Kidney epithelial cell (primary cell): ENCODE measurements at regions not wholly inside any gene's neighbourhood (a gene's known extent, or its start where the extent isn't known, plus 50 kb on each side); places are given as distances from the start of the nearest gene placed in this dataset.
A peak's percentile ranks its signal among the peaks of the same experiment; 100 is the strongest.

Experiments used
- DNase-seq: peaks from one replicate; pipeline ENCODE4 v3.0.0-alpha.2; 2010; ENCODE audit warnings: low read depth
- H3K27me3 ChIP-seq: 2 replicates; pipeline ENCODE4 v1.6.0; 2011; ENCODE audit warnings: low read length; ENCODE audit not compliant: control insufficient read depth, insufficient read depth
- H3K36me3 ChIP-seq: 2 replicates; pipeline ENCODE4 v1.5.1; 2011; ENCODE audit warnings: low read length; ENCODE audit not compliant: control insufficient read depth, insufficient read depth
- H3K4me3 ChIP-seq: 2 replicates; pipeline ENCODE4 v1.5.1; 2011; ENCODE audit warnings: low read depth, mild to moderate bottlenecking, control low read depth, low read length
- TF ChIP-seq, protein P1 (sequence below): IDR thresholded peaks from 2 replicates; pipeline ENCODE4 v1.5.1; 2011; ENCODE audit warnings: mild to moderate bottlenecking, moderate library complexity, low read length, control low read depth, inconsistent platforms; ENCODE audit not compliant: insufficient read depth, poor library complexity, severe bottlenecking

DNA sequence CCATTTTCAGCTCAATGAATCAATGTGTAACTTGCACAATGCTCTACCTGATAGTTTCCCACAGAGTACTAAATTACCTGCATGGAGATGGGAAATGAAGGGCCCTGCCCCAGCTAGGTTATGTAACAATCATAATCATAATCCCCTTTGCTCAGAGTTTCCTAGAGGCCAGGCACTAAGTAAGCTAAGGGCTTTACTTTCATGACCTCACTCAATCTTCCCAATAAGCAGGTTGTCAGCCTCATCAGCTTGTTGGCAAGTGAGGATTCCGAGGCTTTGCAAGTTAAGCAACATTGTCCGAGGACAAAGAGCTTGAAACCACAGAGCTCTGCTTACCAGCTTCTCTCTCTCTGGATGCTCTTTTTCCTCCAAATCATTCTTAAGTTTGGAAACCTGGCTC lies 64.1 kb upstream of the NTPCR start:
- Histone ChIP-seq H3K4me3 (no peak overlapping the region), H3K27me3 (no peaks in the 10 kb centered on the region), H3K36me3 (no peaks in the 10 kb centered on the region)
- TF ChIP-seq, protein P1, sequence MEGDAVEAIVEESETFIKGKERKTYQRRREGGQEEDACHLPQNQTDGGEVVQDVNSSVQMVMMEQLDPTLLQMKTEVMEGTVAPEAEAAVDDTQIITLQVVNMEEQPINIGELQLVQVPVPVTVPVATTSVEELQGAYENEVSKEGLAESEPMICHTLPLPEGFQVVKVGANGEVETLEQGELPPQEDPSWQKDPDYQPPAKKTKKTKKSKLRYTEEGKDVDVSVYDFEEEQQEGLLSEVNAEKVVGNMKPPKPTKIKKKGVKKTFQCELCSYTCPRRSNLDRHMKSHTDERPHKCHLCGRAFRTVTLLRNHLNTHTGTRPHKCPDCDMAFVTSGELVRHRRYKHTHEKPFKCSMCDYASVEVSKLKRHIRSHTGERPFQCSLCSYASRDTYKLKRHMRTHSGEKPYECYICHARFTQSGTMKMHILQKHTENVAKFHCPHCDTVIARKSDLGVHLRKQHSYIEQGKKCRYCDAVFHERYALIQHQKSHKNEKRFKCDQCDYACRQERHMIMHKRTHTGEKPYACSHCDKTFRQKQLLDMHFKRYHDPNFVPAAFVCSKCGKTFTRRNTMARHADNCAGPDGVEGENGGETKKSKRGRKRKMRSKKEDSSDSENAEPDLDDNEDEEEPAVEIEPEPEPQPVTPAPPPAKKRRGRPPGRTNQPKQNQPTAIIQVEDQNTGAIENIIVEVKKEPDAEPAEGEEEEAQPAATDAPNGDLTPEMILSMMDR: no peak
- DNase-seq: no peak

DNA sequence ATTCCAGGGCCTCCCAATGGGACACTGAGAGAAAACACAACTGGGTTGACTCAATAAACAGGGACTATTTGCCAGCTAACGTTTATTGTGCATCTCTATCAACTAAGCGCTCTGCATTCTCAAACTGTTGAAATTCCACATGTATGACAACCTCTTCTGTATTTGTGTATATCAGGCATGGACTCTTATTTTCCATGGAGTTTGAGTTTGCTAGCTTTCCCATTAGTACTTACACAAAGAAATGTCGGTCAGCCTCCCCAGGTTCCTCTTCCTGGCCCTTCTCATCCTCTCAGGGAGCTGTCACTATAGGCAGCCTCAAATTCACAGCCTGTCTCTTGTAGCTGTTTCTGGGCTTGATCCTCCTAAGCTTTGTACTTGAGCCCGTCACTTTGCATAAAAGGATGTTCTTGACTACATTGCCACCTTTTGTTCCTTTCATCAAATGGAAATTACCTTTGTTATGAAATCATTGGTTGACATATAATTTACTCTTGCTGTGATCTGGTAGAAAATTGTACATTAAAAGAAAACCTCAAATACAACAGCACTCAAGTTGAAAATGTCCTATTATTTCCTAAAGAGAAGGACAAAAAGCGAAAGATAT lies 60.0 kb upstream of the NTPCR start:
- no peaks in the 10 kb centered on the region for H3K27me3 ChIP-seq
- no peak overlapping the region for H3K4me3 ChIP-seq
- TF ChIP-seq, protein P1: no peak
- no peaks in the 10 kb centered on the region for H3K36me3 ChIP-seq
- no peak for DNase-seq

DNA sequence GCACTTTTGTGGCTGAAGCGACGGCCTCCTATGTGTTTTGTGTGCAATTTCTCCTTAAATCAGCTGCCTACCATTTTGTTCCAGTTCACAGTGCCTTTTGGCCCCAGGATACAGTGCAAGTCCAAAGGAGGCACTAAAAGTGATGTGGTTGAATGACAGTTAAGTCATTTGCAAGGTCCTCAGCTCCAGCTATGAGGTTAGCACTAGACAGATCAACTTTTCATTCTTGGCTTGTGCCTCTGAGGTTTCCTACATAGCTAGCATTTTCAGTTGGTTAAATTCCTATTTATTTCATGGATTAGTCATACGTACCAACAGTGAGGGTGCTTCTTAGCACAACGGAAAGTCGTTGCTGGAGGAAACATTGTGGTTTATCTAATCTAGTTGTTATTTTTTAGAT lies 59.3 kb upstream of the NTPCR start:
- TF ChIP-seq, protein P1: no peak
- Histone ChIP-seq H3K36me3 (no peaks in the 10 kb centered on the region), H3K4me3 (no peak overlapping the region), H3K27me3 (no peaks in the 10 kb centered on the region)
- peak; percentile 69 for DNase-seq

DNA sequence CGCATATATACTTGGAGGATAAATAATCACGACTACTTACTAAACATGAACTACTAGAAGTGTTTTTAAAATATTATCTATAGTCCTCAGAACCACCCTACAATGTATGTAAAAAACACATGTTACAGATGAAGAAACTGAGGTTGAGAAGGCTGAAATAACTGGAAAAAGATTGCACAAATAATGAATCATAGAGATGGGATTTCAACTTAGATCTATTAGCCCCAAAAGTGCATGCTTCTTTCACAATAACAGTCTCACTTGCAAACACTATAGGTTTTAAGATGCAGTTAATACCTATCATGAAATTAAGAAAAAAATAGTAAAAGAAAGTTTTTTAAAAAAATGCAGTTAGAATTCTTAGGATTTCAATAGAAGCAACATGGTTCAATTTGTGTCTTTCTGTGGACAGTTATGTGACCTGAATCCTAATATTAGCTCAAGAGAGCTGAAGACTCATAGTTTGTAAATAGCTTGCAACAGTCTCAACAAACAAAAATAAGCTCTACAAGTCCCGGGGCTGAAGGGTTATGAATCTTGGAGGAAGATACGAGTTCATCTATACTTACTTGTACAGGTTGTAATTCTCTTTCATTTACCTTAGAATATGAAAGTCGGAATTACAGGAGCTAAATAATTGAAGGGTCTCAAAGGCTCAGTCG lies 58.6 kb upstream of the NTPCR start:
- TF ChIP-seq, protein P1: no peak
- no peak for DNase-seq
- Histone ChIP-seq H3K4me3 (no peak overlapping the region), H3K27me3 (no peaks in the 10 kb centered on the region), H3K36me3 (no peaks in the 10 kb centered on the region)

DNA sequence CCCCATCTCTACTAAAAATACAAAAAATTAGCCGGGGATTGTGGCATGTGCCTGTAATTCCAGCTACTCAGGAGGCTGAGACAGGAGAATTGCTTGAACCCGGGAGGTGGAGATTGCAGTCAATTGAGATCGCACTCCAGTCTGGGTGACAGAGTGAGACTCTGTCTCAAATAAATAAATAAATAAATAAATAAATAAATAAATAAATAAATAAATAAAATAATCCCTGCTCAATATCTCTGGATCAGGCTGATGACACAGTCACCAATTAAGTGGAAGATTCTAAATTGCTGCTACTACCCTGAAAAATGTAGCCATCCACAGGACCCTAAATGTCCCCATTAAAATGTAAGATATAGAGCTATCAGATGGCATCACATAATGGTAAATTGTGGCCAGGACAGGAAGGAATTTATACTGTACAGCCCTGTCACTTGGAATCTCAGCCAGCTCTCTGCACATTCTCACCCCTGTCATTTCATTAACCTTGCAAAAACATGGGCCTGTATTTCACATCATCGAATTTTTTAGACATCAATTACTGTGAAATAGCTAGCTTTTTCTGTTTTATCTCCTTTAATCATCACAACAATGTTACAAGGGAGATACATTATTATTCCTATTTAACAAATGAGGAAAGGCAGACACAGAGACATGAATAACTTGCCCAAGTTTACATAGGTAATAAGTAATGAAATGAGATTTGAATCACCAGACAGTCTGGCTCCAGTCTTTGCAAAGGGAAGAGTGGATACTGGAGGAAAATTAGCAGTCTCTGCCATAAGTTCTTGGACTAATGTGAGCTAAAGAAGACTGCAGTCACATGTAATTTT lies 56.7 kb upstream of the NTPCR start:
- TF ChIP-seq, protein P1: no peak
- H3K36me3 ChIP-seq: no peaks in the 10 kb centered on the region
- H3K27me3 ChIP-seq: no peaks in the 10 kb centered on the region
- H3K4me3 ChIP-seq: no peak overlapping the region
- no peak for DNase-seq
